ENCODE measurements at regions not wholly inside any gene's neighbourhood (a gene's known extent, or its start where the extent isn't known, plus 50 kb on each side); places are given as distances from the start of the nearest gene placed in this dataset.

- TF ChIP-seq POLR2A (IDR thresholded peaks at IDR 0.05) (no peak), CTCF (IDR thresholded peaks at IDR 0.05 in 4 of 5, conservative IDR thresholded peaks at IDR 0.05 in 1 of 5) (no peak)
These were observed 78.1 kb upstream of the EOMES start for GRCh38 chr3:27800261-27800660.

All from gastrocnemius medialis (tissue), 4 donors.